ENCODE measurements at regions not wholly inside any gene's neighbourhood (a gene's known extent, or its start where the extent isn't known, plus 50 kb on each side); places are given as distances from the start of the nearest gene placed in this dataset.
"Not testable (repeated sequence)": the region's sequence is repeated elsewhere in the genome, so short reads cannot be mapped to it uniquely, and the experiment has no call there.

DNA sequence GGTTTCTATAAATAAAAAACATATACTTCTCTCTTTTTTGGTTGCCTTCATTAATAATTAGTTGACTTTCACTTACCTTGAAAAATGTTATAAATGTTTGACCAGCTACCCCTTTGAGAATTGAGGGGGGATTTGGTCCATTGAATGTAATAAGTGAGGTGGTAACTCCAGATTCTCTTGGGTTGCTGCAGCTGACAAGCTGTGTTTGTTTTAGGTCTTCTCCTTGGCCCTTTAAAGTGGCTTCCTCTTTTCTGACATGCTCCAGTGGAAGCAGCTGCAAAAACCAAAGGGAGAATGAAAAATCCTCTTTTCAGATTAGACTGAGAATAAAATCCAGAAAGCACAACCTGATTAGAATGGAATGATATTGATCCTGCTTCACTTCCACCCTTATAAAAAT, 410.5 kb downstream of the TMEM38B start:
- no peak for DNase-seq (ENCODE audit: low read depth in 2 of 2)

DNA sequence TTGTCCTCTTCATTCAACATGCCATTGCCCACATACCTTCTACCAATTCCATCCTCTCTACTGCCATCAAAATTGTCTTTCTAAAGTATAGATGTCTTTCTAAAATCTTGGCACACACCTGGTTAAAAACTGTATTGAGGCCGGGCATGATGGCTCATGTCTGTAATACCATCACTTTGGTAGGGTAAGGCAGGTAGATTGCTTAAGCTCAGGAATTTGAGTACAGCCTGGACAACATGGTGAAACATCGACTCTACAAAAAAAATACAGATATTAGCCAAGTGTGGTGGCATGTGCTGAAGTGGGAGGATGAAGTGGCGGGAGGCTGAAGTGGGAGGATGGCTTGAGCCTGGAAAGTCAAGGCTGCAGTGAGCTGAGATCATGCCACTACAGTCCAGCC, 412.1 kb downstream of the TMEM38B start:
- DNase-seq (ENCODE audit: low read depth in 2 of 2), result no peak

DNA sequence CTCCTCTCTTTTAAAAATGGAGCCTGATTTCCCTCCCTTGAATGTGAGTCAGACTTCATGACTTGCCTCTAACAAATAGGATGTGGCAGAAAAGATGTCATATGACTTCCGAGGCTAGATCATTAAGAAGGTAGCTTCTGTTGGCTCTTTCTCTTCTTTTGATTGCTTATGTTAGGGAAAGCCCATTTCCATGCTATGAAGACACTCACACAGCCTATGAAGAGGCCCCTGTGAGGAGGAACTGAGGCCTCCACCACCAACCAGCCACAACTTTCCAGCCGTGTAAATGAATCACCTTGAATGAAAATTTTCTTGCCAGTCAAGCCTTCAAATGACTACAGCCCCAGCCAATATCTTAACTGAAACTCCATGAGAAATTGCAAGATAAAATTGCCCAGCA, 413.4 kb downstream of the TMEM38B start:
- no peak for DNase-seq (ENCODE audit: low read depth in 2 of 2)

DNA sequence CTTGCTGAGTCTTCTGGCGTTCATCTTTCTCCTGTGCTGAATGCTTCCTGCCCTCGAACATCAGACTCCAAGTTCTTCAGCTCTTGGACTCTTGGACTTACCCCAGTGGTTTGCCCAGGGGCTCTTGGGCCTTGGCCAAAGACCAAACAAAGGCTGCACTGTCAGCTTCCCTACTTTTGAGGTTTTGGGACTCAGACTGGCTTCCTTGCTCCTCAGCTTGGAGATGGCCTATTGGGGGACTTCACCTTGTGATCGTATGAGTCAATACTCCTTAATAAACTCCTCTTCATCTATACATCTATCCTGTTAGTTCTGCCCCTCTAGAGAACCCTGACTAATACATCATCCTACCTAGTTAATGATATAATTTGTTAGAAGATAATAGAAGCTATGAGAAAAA, 415.4 kb downstream of the TMEM38B start:
- DNase-seq (ENCODE audit: low read depth in 2 of 2), result not testable (repeated sequence)

DNA sequence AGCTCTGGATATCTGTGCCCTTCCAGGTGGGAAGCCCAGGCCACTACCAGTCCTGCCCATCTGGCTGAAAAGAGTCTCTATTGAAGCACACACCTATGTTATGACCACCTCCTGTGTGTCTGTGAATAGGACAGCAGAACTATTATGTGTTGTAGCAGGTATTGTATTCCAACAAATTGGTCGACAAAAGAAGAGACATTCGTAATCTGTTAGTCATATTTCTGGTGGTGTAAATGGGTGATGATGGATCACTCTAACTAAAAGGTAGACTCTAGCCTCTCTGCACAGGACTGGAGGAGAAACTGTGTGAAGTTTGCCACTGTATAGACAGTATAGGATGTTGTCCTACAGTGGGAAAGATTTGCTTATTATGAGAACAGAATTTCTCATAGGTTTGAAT, 416.1 kb downstream of the TMEM38B start:
- no peak for DNase-seq (ENCODE audit: low read depth in 2 of 2)

DNA sequence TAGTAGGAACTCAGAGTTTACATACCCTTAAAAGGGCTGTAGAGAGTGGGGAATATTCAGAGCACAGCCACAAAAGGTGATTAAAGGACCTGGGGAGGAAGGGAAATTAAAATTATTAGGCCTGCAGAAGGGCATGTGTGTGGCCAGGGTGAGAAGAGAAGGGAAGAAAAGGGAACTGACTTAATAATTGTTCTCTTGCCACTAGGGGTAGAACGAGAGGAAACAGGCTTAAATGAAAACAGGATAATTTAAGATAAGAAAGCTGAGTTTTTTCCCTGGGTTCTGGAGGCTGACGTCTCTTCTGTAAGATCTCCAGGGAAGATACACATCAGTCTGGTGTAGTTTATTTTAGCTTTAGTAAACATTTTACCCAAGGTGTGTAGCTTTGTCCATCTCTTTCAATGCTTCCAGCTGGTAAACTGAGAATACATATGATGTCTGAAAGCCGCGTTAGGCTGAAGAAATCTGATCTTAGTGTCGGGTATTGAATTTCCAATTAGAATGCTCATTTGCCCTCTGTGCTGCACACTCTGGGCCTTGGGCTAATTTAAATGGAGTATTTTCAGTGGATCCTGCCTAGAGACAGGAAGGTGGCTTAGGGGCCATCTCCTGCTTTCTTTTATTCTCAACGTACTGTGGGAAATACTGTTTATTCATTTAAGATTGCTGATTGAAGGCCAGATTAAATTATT, 416.8 kb downstream of the TMEM38B start:
- DNase-seq (ENCODE audit: low read depth in 2 of 2), result no peak

DNA sequence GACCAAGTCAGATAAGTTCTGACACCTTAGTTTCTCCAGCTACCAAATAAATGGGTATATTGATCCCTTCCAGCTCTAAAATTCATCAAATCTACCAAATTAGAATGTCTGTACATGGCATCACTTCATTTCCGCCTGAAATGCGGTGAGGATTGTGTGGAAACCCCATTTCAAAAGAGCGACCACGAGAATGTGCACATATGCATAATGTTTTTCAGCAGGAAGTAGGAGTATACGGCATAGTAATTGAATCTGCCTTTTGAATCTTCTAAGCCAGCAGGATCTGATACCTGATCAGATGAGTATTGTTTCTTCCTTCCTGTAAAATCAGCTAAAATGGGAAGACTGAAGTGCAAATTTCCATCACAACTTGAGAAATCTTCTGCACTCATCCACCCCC, 418.6 kb downstream of the TMEM38B start:
- no peak for DNase-seq (ENCODE audit: low read depth in 2 of 2)

DNA sequence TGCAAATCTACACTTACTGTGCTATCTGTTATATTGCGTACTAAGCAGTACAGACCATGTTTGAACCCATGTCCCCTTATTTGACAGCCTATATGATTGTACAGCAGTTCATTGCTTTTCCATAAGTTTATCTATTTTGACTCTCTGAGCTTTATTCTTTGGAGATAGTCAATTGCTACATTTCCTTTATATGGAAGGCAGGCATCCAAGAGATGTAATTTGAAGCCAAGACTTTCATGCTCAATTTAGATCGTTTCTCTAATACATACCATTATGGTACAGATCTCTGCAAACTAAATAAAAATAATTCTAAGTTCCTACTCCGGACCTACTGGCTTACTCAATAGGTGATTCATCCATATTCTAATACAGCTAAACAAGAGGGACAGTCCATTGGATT, 424.8 kb downstream of the TMEM38B start:
- no peak for DNase-seq (ENCODE audit: low read depth in 2 of 2)

DNA sequence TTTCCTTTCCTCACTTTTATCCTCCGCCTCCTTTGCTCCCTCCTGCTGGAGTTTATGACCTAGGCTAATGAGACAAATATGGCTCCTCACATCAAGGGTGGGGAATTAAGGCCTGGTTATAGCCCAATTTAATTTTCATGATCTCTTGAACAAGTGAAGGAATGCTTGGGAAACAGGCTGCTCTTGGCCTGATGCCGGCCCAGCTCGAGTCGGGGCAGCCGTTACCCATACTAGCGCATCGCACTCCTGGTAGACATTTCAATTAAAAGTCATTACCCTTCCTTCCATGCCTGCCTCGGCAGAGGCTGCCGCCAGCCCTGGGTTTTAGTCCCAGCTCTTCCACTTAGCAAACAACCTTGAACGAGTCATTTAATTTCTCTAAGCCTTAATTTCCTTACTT, 425.7 kb downstream of the TMEM38B start:
- no peak for DNase-seq (ENCODE audit: low read depth in 2 of 2)

DNA sequence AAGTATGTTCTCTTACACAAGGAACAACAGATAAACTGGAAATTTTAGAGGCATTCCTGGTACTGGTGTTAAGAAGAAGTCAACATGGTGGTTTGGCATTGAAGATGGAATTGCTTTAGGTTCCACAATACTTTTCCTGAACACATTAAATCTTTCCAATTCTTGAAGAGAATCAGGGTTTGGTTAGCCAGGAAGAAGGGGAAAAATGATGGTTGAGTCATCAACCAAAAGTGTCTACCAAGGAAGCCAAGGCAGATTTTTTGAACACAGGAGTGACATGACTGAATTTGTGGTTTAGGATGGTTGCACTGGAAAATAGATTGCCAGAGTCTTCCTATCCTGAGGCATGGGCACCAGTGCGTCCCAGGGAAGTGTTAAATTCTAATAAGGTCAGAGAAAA, 433.4 kb downstream of the TMEM38B start:
- no peak for DNase-seq (ENCODE audit: low read depth in 2 of 2)

DNA sequence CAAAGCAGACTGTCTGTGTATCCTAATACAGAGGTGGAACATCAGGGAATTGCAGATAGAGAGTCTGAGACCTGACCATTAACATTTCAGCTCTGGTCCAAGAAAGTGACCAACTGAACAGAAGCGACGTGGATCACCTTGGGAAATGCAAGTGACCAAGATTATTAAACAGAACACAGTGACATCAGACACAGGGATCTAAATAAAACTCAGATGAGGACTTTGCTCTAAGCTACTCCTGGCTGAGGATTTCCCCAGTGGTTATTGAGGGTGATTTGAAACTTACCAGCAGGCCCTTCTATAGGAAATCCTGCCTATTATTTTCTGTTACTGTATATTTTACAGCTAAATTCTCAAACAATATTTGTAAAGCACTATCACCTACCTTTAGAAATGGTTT, 436.0 kb downstream of the TMEM38B start:
- DNase-seq (ENCODE audit: low read depth in 2 of 2), result no peak

DNA sequence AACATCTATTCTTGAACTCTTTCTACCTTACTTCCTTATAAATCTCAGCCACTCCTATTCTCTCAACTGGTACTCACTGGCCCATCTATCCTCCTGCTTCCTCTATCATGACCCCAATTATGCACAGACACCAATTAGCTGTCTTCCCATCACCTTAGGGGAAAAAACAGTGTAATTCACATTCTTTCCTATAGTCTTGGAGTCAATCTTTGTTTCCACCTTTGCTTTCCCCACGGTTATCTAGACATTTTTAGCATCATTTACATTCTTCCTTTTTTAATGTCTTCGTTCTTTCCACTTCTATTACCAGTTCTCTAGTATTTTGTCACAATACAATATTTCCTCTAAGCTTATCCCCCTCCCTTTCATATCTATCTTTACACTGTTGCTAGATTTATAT, 449.4 kb downstream of the TMEM38B start:
- DNase-seq (ENCODE audit: low read depth in 2 of 2), result no peak

DNA sequence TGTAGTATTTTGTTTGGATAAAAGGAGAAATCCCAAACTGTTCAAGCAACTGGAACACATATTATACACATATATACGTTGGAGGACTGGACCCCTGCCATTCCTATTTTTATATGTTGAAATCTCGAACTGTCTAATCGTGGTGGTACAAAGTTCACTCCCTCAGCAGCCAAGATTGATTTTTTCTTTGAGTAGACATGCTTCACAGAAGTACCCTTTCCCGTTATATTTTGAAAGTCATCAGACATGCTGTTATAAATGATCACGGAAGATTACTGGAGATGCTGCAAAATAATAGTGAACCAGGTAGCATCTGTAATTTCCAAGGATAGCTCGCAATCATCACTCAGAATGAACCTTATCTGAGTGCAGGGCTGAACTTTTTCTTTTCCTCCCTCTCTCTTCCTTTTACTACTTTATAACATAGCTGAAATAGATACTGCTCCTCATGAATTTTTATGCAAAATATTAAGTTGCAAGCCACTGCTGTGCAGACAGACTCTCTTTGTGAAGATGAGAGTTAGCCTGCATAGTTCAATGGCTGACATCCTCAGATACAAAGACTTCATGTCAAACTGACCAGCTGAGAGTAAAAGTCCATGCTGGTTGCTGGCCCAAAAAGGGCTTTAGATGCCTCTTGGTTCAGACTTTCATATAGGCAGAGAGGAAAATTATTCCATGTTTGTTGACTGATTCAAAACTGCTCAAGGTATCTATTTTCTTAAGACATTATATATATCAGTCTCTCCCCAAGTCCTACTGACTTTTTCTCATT, 451.9 kb downstream of the TMEM38B start:
- DNase-seq (ENCODE audit: low read depth in 2 of 2), result no peak

DNA sequence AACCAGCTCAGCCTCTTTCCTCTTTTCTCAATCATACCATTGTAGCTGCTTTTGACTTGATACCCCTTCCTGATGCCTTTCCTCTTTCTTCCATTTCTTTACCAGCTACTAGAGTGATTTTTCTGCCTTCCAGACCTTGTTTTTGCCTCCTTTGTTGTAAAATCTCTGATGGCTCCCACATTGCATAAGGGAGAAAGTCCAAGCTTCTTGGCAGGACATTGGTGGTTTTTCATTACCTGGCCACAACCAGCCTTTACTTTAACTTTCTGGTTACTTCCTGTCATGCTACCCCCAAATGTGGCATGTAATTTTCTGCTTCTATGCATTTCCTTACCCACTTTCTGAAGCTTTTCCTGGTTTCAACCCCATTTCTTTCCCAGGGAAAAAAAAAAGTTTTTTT, 452.5 kb downstream of the TMEM38B start:
- no peak for DNase-seq (ENCODE audit: low read depth in 2 of 2)

DNA sequence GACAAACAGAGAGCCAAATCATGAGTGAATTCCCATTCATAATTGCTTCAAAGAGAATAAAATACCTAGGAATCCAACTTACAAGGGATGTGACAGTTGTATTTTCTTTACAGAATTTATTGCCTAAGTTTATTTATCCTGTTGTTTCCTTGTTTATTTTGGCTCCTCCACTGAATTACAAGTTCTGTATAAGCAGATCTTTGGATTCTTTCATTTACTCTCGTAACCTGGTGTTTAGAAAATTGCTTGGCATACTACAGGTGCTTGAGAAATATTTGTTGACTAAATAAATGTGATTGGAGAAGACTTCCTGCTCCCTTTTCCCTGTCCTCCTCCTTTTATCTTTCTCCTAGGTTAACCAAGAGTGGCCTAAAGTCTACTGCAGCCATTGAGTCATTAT, 455.6 kb downstream of the TMEM38B start:
- no peak for DNase-seq (ENCODE audit: low read depth in 2 of 2)

DNA sequence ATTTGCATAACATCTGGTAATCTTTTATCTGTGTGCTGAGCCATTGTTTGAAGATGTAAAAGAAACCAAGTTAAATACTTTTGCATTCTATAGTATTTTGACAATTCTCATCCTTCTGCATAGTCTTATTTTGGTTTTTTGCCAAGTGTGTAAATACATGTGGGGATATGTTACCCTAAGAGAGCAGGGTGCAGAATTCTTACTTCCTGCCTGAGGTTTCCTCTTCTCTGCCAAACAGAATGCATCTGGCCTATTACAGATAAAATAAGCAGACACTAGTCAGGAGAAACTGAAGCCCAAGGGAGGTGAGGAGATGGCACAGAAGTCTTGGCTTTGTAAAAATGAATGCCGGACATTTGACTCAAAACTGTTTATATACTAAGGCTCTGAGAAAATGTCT, 462.1 kb downstream of the TMEM38B start:
- DNase-seq (ENCODE audit: low read depth in 2 of 2), result no peak

DNA sequence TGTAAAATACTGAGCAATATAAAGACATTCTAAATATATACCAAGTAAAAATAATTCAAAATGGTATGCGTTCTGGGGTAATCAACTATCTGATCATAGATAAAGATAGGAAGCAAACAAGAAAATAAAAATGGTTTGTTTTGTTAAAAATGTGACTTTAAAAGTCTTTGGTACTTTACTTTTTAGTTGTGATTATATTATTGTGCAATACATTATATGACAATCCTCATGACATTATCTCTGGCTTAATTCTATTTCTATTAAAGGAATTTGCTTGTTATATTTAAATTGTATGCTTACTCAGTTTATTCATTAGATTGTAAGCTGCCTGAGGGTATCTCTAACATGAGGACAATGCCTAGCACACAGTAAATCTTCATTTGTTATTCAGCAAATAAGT, 477.9 kb downstream of the TMEM38B start:
- DNase-seq (ENCODE audit: low read depth in 2 of 2), result no peak

DNA sequence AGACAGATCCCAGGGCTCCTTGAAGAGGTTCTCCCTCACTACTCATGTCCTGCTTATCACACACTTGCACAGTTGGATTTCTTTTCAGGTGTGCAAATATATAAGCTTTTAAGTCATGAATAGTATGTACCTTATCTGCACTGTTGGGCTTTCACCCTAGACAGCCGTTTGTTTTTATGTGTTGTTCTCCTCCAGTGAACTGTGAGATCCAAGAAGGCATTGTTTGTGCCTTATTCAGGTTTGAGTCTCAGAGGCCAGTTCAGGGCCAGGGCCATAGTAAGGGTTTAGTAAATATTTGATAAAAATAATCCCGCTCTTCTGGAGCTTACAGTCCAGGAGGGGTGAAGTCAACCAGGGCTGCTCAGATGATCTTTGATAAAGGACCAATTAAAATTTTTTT, 480.0 kb downstream of the TMEM38B start:
- no peak for DNase-seq (ENCODE audit: low read depth in 2 of 2)

DNA sequence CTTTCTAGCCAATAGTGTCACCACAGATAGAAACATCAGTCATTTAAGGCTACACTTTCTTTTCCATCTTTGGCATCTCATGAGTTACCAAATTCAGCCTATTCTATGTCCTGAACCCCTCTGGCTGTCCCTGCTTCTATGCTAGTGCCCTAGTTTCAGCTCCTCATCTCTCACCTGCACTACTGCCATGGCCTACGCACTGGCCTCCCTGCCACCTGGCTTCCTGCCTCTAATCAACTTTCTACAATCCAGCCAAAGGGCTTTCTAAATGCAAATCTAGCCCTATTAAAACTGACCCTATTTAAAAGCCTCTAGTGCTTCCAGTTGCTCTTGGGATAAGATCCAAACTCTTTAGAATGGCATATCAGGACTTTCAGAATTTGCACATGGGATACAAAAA, 482.9 kb downstream of the TMEM38B start:
- no peak for DNase-seq (ENCODE audit: low read depth in 2 of 2)

DNA sequence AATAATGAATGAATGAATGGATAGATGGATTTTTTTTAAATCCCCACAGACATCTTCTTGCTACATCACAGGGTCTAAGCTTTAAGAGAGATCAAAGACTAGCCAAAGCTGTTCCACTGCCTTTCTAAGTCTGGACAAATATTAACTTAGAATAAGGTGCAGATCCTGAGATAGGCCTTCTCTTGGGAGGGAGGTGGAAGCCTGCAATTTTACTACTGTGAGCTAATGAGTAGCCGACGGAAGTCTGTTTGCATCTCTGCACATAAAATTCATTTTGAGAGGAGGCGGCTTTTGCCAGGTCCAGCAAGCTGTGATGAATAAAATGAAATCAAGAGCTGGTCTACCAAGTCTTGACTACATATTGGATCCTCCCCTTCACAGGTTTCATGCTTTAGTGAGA, 484.9 kb downstream of the TMEM38B start:
- no peak for DNase-seq (ENCODE audit: low read depth in 2 of 2)

DNA sequence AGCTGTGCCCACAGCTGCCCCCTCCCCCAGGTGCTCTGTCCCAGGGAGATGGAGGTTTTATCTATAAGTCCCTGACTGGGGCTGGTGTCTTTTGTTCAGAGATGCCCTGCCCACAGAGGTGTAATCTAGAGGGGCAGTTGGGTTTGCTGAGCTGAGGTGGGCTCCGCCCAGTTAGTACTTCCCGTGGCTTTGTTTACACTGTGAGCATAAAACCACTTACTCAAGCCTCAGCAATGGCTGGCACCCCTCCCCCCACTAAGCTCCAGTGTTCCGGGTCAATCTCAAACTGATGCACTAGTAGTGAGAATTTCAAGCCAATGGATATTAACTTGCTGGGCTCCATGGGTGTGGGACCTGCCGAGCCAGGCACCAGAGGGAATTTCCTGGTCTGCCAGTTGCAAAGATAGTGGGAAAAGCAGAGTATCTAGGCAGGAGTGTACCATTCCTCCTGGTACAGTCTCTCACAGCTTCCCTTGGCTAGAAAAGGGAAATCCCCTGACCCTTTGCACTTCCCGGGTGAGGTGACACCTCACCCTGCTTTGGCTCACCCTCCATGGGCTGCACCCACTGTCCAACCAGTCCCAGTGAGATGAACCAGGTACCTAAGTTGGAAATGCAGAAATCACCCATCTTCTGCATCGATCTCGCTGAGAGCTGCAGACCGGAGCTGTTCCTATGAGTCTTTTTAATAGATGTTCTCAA, 509.6 kb downstream of the TMEM38B start:
- not testable (repeated sequence) for DNase-seq (ENCODE audit: low read depth in 2 of 2)

DNA sequence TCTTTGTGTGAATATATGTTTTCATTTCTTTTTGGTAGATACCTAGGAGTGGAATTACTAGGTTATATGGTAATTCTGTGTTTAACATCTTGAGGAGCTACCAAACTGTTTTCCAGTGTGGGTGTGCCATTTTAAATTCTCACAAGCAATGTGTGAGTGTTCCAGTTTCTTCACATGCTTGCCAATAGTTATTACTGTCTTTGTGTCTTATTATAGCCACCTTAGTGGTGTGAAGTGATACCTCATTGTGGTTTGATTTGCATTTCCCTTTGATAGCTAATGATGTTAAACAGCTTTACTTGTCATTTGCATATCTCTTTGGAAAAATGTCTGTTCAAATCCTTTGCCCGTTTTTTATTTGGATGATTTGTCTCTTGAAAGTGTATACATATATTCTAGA, 513.0 kb downstream of the TMEM38B start:
- no peak for DNase-seq (ENCODE audit: low read depth in 2 of 2)

DNA sequence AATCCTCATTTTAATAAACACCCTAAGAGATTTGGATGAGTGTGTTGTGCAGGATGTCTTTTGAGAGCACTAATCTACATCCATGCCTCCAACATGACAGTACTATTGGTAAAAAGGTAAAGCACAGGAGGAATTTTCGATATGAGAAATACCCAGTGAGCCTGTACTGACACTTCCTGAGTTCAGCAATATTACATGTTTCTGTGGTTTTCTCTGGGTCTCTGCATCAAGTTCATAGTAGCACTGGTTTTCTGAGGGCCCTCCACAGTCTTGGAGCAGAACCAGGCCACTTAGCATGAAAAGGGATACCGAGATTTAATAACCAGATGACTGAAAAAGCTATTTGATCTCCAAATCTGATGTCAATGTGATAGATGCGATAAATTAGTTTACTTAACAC, 524.1 kb downstream of the TMEM38B start:
- DNase-seq (ENCODE audit: low read depth in 2 of 2), result no peak
